NCI-H526 (cell line): ENCODE measurements at regions not wholly inside any gene's neighbourhood (a gene's known extent, or its start where the extent isn't known, plus 50 kb on each side); places are given as distances from the start of the nearest gene placed in this dataset.

Source experiments
- DNase-seq, 2 experiments: peaks; one replicate each; lab custom pipeline; 2025; lab: John Stamatoyannopoulos, UW

DNA sequence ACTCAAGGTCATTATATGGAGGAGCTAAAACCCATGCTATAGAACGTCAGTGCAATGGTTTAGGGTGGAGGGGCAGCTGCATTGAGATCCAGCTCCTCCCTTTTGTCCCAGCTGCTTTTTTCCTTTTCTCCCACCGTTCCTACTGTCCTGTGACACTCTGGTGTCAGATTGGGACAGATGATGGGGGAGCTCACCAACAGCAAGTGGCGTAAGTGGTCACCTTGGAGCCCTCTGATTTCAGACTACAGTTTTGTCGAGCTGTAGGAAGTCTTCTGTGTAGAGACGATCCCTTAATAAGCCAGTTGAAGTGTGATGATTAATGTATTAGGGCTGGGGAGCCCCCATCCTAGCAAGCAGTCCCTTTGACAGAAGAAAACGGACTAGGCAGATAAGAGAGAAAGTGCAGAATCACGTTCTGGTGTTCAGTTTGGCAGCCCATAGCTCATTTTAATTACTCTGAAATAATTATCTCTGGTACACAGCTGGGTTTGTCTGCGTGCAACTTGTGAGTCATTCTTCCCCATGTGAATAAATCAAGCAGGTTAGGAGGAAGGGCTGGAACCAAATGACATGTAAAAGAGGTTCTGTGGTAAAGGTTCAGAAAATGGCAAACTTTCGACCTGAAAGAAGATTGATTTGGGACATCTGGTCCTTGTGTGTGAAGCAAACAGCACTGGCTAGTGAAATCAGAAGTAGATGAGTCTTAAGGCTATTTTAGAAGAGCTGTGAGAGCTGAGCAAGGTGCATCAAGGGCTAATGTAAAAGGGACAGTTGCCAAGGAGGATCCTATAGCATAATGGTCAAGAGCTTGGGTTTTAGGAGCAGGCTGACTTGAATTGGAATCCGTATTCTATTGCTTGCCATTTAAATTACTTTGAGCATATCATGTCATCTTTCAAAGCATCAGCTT lies 241.4 kb downstream of the EDEM1 start:
- peak; percentile 4 to 58 for DNase-seq

DNA sequence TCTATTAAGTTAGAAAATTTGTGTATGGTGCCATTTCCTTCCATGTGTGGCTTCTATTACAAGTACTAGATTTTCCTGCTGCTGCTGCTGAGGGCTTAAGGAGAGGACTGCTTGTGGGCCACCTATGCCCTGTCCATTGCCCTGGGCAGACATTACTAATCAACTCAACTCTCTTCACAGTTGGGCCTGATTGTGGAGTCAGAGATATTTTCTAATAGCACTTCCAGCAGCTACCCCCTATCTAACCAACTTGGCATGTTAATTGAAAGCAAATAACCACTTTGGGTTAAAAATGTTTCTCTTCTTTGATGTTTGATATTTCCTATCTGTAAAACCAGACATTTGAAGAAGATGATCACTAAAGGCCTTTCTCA lies 242.0 kb downstream of the EDEM1 start:
- DNase-seq, result no peak

DNA sequence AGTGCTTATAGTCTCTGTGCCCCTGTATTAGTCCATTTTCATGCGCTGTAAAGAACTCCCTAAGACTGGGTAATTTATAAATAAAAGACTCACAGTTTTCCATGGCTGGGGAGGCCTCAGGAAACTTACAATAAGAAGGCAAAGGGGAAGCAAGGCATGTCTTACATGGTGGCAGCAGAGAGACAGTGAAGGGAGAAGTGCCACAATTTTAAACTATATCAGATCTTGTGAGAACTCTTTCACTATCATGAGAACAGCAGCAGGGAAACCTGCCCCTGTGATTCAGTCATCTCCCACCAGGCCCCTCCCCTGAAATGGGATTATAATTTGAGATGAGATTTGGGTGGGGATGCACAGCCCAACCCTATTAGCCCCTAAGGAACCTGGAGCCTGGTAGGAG lies 243.2 kb downstream of the EDEM1 start:
- DNase-seq, result no peak

DNA sequence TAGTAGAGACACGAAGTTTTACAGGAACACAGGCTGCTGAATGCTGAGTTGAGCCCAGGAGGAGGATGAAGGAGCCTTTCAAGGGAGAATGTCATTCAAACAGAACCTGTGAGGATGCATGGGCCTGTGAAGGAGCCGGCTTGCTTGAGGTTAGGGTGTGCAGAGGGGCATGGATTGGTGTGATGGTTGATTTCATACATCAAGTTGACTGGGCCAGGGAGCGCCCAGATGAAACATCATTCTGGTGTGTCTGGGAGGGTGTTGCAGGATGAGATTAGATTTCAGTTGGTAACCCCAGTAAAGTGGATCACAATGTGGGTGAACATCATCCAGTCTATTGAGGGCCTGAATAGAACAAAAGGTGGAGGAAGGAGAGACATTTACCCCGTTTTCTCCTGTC lies 243.6 kb downstream of the EDEM1 start:
- no peak for DNase-seq

DNA sequence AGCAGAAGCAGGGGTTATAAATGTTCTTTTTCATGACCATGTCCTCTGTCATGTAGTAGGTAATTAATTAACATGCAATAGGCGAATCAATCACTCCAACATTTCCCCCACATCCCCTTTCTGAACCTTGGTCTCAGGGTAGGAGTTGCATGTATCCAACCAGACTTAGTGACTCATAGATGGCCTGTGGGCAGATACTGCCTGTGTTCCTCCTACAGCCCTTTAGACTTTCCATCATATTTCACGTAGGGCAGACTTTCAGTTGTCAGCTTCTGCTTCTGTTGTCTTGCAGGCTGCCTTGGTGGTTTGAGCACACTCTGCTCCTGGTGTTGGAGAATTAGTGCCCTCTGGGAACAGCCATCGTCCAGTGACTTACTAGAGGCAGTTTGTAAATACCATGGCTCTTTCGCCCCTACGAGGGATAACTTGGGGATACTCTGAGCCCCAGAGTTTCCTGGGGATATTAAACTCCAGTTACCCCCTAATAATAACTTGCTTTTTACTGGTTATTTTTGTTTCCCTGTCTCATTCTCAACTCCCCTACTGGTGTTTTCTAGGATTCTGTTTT lies 244.4 kb downstream of the EDEM1 start:
- DNase-seq, result no peak

DNA sequence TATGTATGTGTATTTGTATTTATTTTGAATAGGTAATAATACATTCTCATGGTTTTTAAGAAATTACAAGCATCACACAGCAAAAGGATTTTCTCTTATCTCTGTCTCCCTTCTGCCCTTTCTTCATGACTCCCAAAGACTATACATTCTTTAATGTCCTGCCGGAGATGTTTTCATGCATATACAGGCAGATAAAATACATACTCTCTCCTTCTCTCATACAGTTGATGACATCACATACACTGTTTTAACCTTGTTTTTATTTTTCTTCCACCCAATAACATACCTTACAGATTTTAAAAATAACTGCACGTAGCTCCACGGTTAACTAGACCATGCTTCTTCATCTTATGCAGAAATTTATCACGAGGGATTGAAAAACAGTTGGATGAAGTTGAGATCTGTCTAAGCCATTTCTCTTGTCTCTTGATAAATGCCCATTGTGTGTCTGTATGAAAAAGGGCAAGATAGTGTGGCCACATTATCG lies 249.8 kb downstream of the EDEM1 start:
- no peak for DNase-seq

DNA sequence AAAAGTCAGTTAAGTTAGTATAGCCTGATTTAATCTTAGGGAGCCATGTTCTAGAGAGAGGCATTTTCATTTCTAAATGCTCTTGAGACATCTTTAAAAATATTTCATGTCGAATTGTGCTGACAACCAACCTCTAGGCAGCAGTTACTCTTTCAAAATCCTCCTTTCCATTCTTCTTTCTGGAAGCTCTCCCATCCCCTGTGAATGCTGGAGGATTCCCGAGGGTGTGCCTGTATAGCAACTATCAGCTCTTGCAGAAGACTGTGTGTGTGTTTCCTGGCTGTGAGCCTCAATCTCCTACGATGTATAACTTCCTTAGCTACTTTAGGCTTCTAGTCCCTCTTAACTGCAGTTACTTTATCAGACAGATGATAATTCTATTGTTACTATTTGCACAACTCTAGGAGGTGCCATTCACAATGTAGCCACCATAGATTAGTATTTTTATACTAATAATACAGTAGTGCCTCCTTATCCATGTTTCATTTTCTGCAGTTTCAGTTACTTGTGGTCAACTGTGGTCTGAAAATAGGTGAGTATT lies 250.3 kb downstream of the EDEM1 start:
- DNase-seq, result no peak

DNA sequence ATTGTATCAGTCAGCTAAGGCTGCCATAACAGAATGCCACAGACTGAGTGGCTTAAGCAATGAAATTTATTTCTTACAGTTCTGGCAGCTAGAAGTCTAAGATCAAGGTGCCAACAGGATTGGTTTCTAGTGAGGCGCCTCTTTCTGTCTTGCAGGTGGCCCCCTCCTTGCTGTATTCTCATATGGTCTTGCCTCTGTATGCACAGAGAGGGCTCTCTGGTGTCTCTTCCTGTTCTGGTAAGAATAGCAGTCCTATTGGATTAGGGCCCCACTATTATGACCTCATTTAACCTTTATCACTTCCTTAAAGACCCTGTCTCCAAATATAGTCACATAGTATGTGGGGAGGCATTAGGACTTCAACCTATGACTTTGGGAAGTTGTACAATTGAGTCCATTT lies 253.9 kb downstream of the EDEM1 start:
- DNase-seq, result no peak

DNA sequence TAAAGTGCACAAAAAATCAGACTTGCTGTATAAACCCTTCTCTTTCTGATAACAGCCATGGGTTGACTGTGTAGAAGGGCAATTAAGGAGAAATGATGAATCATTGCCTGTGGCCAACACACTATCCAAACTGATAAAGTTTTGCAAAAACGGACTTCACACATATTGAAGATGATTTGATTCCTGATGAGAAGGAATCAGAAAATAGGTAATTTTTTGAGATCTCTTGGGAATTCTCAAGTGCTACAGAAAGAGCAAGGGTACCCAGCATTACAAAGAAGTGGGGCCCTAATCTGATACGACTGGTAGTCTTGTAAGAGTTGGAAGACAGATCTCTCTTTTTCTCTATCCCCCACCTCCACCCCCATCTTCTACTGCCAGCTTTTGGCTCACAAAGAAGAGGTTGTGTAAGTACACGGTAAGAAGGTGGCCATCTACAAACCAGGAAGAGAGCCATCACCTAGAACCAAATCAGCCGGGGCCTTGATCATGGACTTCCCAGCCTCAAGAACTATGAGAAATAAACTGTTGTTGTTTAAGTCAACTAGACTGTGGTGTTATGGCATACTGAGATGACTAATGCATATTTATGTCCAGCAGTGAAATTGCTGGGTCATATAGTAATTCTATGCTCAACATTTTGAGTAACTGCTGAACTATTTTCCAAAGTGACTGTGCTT lies 254.7 kb downstream of the EDEM1 start:
- DNase-seq, result no peak

DNA sequence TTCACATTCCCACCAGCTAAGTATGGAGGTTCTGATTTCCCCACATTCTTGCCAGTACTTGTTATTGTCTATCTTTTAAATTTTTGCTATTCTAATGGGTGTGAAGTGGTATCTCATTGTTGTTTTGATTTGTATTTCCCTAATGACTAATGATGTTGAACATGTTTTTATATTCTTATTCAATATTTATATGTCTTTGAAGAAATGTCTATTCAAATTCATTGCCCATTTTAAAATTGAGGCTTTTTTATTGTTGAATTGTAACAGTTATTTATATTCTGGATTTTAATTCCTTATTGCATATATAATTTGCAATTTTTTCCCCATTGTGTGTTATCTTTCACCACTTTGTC lies 255.3 kb downstream of the EDEM1 start:
- no peak for DNase-seq

DNA sequence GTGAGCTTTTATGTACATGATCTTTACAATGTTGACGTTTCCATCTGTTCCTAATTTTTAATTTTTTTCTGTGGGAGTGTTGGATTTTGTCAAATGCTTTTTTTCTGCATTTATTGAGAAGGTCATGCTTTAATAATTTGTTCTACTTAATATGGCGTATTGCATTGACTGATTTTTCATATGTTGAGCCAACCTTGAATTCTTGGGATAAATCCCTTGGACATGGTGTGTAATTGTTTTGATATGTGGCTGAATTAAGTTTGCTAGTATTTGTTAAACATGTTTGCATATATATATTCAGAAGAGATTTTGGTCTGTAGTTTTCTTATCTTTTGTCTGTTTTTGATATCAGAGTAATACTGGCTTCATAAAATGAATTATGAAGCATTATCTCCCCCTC lies 256.7 kb downstream of the EDEM1 start:
- no peak for DNase-seq

DNA sequence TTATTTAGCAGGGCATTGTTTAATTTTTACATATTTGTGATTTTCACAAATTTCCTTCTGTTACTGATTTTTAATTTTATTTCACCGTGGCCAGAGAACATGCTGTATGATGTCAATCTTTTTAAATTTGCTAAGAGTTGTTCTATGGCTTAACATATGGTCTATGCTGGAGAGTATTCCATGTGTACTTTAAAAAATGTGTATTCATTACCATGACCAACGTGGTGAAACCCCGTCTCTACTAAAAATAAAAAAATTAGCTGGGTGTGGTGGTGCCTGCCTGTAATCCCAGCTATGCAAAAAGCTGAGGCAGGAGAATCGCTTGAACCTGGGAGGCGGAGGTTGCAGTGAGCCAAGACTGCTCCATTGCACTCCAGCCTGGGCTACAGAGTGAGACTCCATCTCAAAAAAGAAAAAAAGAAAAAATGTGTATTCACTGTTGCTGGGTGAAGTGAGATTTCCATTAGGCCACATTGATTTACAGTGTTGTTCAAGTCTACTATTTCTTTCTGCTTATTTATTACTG lies 258.2 kb downstream of the EDEM1 start:
- DNase-seq, result no peak

DNA sequence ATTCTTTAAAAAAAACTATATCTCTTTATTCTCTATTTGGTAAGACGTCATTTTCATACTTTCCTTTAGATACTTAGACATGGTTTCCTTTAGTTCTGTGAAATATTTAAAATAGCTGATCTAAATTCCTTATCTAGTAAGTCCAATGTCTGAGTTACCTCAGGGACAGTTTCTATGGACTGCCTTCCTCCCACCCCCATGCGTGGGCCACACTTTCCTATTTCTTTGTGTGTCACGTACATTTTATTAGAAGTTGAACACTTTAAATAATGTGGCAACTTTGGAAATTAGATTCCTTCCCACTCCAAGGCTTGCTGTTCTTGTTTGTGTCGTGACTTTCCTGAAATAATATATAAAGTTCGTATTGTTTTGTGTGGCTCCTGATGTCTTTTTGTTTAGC lies 260.7 kb downstream of the EDEM1 start:
- no peak for DNase-seq

DNA sequence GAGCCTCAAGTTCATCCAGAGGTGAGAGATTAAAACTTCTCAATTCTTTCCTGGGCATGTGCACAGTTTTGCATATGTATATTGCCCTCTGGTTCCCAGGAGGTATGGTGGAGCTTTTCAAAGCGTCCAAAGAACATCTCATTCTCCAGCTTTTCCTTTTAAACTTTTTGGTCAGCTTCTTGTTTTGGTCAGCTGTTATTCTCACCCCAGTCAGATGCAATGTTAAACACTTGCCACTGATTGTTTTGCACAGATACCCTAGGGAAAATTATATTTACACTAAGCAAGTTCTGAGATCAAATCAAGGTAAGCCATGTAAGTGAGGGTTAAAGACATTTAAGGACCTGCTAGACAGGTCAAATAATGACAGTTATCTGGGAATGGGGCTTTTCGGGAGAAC lies 261.3 kb downstream of the EDEM1 start:
- DNase-seq, result no peak

DNA sequence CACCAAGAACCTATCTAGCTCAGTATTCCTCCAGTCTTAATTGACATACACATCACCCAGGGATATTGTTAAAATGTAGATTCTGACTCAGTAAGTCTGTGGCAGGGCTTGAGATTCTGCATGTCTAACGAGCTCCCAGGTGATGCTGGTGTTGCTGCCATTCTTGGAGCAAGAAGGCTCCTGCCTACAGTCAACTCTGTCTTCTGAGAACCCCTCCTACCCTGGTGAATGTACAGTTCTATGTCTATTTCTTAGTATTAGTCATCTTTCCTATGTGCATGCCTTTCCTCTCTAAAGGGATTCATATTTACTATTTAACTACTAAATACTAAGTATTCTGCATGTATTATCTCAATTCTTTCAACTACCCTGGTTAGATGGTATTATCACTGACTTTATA lies 268.7 kb downstream of the EDEM1 start:
- no peak for DNase-seq

DNA sequence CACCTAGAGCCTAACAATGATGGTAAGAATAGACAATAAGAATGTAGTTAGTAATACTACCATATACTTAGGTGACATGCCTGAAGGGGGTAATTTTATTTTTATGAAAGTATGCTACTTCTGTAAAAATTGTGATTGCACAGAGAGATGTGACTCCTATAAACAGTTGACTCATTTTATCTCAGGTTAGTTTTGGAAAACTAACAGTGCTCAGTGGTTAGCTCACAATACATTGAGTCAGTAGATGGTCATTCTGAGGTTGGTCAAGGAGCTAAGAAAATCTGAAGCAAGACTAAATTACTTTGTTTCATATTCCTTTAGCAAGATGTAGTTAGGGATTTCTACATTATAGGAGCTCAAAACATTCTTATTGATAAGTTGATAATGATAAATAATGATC lies 271.0 kb downstream of the EDEM1 start:
- DNase-seq, result no peak

DNA sequence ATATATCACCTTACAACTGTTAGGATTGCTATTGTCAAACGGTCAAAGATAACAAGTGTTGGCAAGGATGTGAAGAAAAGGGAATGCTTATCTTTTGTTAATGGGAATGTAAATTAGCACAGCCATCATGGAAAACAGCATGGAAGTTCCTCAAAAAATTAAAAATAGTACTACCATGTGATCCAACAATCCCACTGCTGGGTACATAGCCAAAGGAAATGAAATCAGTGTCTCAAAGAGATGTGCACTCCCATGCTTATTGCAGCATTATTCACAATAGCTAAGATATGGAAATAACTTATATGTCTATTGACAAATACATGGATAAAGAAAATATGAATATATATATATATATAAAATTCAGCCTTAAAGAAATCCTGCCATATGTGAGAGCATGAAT lies 274.6 kb downstream of the EDEM1 start:
- no peak for DNase-seq

DNA sequence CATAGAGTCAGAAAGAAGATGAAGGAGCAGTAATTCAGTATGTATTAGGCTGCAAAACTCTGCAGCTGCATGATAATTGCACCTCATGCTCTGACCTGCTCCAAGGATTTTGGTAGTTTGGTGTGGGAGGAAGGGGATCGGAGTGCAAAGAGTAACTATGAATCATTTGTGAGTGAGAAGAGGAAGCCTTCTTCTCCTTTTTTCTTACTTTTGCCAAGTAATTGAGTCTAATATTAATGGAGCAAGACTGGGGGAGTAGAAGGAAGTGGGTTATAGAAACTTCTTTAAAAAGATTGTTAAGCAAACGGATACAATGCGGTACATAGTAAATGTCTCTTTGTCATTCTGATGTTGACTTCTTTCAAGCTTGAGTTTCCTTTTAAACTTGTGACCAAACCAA lies 276.5 kb downstream of the EDEM1 start:
- no peak for DNase-seq

DNA sequence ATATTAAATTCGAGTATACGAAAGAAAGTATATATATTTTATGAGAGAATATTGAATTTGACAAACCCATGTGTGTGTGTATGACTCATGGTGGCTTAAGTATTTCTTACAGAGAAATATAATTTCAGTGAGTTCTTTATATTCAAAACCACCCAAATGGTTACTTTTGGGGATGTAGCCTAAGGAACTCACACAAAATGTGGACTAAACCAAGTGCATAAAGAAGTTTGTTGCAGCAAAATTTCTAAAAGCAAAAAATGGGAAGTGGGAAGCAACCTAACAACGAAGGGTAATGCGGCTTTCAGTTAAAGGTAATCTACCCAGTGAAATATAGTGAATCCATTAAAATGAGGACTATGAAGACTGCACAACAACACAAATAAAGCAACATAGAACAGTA lies 277.1 kb downstream of the EDEM1 start:
- no peak for DNase-seq

DNA sequence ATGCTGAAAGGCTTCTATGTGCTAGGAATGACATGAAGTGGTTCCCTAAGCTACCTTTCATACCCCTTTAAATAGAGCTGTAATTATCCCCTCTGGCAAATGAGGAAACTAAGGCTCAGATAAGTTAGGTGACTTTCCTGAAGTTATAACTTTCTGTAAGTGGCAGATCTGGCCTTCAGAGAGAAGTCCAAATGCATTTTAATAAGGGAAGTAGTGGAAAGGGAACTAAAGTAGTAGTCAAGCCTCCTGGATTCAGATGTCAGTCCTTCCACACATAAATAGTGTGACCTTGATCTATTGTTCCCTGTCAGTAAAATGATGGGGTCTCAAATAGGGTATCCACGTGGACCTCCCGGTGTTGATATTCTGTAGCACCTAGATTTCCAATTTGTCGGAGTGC lies 277.7 kb downstream of the EDEM1 start:
- DNase-seq, result no peak

DNA sequence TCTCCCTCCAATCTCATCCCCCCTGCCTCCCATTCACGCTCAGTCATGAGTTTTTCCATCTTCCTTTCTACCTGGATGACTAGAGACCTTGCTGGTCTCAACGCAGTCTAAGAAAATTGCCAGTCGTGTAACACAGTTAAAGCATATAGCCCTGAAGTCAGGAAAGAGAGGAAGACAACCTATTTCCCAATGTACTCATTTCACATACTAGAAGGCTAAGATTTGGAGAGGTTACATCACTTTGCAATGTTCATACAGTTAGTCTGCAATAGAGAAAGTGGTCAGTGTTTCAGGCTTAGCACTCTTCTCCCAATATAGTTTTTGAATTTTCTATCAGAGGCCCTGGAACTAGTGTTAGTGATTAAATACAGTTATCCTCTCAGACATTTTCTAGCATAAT lies 278.6 kb downstream of the EDEM1 start:
- DNase-seq, result no peak

DNA sequence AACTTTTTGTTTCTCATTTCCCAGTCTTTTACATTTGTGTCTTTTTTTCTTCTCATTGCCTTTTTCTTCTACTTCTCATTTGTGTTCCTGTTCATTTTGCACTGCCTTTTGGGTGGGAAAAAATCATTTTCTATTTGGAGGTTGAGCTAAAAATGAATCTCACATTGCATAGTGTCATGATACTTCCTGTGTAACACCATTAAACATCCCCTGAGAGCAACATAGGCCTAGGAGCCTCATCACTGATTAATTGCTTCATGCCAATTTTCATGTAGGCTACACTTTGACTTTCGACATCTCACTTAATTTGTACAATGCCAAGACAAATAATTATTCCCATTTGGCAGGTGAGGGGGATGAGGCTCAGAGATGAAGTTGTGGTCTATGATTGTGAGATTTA lies 279.2 kb downstream of the EDEM1 start:
- DNase-seq, result no peak

DNA sequence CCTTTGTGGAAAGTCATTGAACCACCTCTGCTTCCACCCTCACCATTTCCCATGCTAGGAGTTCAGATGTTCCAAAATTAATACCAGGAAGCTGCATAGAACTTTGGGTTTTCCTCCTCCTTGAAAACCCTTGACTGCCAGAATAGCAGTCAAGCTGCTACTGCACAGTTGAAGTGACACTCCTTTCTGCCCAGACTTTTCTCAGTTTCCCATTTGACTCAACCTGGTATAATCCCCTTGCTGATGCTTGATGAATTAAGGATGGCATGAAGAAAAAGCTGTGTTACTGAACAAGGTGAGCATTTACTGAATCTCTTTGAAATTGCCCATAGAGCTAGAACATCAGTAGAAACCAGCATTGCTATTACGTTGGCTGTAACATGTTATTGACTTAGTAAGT lies 286.0 kb downstream of the EDEM1 start:
- DNase-seq, result no peak
